Stimulated activated CD4-positive, alpha-beta T cell treated with anti-CD3 and anti-CD28 coated beads, TNF-alpha, amount 100 ng/mL, for 24 hours (primary cell): ENCODE measurements at regions not wholly inside any gene's neighbourhood (a gene's known extent, or its start where the extent isn't known, plus 50 kb on each side); places are given as distances from the start of the nearest gene placed in this dataset.
"Not testable (repeated sequence)": the region's sequence is repeated elsewhere in the genome, so short reads cannot be mapped to it uniquely, and the experiment has no call there.

Experiments used
- DNase-seq, 3 experiments: peaks; one replicate each; pipeline ENCODE4 v3.0.0-alpha.2; 2020; ENCODE audit warnings: low read depth in 3 of 3

DNA sequence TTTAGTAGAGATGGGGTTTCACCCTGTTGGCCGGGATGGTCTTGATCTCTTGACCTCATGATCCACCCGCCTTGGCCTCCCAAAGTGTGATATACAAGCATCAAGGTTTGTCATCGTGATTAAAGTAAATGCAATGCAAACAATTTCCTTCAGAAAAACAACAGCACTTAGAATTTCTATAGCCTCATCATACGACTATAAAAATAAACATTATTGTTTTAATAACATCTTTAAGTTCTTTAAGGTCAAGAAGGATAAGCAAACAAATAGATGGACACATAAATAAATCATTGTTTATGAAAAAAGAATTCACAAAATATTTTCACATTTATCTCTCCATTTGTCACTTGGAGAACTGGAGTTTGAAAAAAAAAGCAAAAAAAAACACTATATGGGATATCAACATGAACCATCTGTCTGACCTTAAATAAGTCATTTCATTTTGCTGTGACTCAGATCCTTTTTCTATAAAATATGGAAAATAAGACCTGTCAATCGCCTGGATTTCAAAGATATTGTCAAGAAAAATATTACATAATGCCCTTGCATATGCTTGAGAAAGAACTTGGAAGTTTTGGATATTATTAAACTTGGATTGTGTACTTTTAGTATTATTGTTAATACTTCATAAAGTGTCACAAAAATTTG, 642.0 kb upstream of the KCNMB2 start:
- no peak for DNase-seq

DNA sequence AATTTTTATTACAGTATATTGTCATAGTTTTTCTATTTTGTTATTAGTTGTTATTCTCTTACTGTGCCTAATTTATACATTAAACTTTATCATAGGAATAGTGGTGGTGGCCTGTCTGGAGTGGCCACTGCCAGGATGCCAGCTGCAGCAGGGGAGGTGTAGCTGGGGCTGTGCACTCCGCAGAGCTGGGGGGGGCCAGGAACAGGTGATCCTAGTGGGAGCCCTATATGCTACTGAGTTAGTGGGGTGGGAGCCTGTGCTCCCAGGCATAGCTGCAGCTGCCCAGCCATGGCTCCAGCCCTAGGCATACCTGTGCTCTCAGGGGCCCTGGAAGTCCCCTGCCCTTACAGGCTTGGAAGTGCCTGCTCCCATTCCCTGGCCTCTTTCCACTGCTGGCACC, 638.1 kb upstream of the KCNMB2 start:
- no peak for DNase-seq

DNA sequence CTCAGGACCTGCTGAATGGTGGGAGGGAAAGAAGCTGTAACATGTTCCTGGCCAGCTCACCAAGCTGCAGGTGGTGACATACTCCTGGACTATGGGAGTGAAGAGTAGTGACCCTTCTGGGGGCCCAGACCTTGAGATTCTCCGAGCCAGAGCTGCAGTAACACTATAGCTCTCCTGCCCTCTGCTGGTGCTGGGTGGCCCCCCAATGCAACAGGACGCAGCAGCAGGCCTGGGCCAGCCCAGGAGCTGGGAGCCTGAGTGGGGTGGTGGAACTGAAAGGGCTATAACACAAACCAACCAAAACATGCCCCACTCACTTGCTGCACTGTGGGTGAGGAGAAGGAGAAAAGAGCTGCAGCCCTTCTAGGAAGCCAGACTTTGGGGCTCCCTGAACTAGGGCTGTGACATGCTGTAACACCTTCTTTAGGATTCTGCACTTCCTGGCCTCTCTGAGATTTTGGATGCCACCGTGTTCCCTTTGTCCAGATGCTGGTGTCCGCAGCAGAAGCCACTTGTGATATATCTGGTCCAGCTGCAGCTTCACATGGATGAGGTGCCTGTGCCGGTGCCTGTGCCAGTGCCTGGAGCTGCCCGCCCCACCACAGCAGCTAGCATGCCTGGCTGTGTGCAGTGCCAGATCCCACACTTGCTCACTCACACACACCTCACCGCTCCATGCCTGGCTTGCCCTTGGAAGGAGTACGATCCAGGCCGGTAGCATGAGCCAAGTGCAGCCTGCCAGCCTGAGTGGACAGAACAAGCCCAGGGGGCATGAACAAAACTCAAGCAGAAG, 636.8 kb upstream of the KCNMB2 start:
- no peak for DNase-seq

DNA sequence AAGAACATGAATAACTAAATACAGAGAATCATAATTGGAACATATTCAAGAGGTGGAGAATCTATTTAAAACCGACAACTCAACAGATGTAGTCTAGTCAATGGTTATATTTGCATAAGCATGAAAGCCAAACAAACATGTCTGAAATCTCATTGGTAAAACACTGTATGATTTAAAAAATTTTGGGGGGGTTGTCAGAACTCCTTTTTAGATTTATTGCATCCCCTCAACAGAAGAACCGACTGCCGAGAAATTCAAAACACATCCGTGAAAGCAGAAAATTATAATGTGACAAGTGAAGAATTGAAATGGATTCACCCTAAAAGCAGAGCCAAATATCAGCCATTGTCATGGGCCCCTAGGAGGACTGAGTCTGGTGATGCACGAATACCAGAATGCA, 633.4 kb upstream of the KCNMB2 start:
- no peak for DNase-seq

- no peak for DNase-seq
Observed at GRCh38 chr3:177904621-177905020, 631.6 kb upstream of the KCNMB2 start.

- no peak for DNase-seq
Observed at GRCh38 chr3:177905173-177906125, 630.8 kb upstream of the KCNMB2 start.

GRCh38 chr3:177906126-177906511, 630.1 kb upstream of the KCNMB2 start:
- DNase-seq: no peak

DNA sequence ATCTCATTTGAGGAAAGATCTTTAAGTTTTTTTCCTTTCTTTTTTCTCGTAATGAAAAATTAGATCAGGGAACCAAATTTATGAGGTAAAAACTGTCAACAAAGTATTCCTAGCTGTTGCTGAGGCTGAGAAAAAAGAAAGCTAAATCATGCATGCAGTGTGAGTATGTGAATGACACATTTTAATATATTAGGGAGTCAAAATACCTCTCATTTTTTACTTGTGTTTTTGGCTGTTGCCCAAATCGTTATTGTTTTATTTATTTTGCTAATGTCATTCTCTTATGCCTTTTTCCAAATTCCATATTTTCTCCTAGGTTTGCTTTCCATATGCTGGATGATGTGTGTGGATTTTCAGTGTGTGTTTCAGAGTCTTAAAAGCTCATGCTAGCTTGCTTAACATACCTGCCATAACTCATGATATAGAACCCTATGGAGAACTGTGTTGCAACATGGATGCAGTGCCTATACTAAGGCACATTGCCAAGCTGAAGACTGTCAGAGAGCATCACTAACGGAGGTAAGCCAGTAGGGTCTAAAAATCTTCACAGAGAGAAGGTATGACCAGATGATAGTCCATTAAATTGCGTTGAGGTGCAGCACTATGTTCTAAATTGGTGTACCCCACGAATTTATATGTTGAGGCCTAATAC, 629.5 kb upstream of the KCNMB2 start:
- no peak for DNase-seq

- DNase-seq: not testable (repeated sequence)
Observed at GRCh38 chr3:177909530-177909929, 626.7 kb upstream of the KCNMB2 start.

GRCh38 chr3:177914224-177914623, 622.0 kb upstream of the KCNMB2 start:
- no peak for DNase-seq

DNA sequence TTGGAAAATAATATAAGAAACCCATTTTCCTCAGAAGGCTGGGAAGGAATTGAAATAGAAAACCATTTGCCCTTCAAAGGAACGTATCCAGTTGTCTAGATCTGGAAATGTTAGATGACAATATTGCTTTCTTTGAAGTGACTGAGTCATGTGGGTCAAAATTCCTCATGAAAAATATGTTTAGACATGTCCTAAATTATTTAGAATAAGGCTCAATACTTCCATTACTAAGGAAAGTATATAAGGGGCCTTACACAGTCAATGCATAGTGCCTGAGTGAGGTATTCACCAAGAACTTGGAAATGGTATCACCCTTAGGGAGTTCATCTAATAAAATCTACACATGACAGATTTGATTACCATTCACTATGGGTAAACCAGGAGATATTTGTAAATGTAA, 619.8 kb upstream of the KCNMB2 start:
- DNase-seq: no peak

GRCh38 chr3:177917234-177917861, 618.9 kb upstream of the KCNMB2 start:
- no peak for DNase-seq

DNA sequence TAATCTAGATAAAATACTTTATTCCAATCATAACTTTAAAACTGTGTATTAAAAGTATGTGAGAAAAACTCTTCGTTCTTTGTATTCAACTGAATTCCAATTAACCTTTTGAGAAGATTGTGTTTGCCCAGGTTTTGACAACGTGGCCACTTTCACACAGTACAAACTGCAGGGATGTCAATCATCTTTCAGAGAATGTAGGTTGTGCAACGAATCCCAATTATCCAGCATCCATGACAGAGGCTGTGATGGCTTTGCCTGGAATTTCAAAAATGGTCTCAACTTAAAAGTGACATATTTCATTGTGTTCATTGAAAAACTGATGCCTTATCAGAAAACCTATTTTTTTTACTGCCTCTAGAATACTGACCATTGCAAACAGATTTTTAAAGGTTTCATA, 615.1 kb upstream of the KCNMB2 start:
- no peak for DNase-seq

- DNase-seq: no peak
Observed at GRCh38 chr3:177924261-177924660, 612.0 kb upstream of the KCNMB2 start.

GRCh38 chr3:177928172-177928873, 607.9 kb upstream of the KCNMB2 start:
- no peak for DNase-seq

DNA sequence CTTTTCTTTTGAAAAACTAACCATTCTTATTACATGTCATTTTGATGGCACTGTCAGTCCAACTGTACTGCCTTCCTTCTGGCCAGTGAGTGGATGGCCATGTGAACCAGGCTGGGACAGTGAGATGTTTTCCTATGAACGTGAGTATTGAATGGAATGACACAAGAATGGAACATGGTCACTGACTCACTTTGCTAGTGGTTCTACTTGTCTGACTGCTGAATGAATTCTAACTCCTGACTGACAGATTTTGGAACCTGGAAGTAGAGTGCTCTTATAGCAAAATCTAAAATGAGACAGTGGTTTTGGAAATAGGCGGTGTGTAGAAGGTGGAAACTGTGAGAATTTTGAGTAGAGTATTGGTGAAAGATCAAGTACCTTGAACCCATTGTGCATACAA, 606.9 kb upstream of the KCNMB2 start:
- DNase-seq: no peak

DNA sequence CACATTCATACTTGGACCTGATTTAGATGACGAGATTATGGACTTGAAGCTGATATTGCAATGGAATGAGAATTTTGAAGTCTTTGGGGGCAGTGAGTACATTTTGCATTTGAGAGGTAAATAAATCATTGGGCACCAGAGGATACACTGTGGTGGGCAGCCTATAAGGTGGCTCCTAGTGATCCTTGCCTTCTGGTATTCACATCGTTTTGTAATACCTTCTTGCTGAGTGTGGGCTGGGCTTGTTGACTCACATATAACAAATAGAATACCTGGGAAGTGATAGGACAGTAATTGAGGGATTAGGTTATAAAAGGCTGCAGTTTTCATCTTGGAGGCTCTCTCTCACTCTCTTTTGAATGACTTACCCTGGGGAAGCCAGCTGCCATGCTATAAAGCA, 605.5 kb upstream of the KCNMB2 start:
- no peak for DNase-seq

DNA sequence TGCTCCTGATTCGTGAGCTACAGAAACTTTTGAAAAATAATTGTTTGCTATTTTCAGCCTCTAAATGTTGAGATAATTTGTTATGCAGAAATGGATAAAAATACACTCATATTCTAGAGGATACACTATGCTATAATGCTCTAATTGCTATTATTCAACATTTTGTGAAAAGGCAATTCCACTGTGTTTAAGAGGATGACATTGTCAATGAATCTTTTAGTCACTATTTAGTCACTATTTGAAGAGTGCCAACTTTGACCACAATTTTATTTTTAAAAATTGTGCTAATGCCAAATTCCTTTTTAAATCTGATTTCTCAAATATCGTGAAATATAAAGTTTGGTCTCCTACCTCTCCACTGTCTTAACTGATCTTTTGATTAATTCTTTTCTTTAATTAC, 604.9 kb upstream of the KCNMB2 start:
- DNase-seq: no peak

- no peak for DNase-seq
Observed at GRCh38 chr3:177932346-177932745, 603.9 kb upstream of the KCNMB2 start.

DNA sequence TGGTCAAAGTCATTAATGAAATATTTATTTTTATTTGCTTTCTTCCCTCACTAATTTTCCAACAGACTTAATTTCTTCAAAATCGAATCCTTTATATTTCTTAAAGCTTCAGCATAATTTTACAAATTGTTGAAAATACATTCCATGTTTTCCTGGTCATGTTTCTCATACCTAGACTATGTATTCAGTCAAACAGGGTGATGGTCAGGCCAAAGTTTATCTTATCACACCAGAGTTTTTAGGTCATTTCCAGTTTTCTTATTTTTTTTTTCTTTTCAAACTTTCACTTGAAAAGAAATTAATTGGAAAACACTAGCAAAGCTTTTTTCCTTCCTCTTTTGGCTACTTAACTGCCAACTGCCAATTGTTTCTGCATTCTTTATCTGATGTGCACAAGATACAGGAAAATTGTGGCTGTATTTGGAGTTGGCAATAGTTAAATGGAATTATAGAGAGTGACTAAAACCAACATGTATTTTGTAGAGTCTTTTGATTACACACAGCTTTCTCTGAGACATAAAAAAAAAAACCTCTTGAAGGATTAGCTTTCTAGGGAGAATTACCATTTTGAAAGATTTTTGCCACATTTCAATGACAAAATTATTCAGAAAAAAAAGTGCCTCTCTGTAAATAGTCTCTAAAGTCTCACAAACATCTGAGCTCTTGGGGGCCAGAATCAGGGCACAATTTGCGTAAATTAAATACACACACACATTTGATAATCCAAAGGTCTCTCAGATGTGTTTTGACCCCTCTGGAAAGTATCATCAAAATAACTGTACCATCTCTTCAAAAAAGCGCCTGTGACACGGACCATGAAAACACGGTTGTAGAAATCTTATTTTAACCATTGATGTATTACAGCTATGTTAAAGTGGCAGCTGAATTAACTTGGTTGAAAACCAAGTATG, 603.2 kb upstream of the KCNMB2 start:
- no peak for DNase-seq
